BJ (cell line): ENCODE measurements at regions not wholly inside any gene's neighbourhood (a gene's known extent, or its start where the extent isn't known, plus 50 kb on each side); places are given as distances from the start of the nearest gene placed in this dataset.

Source experiments
- CTCF ChIA-PET: fragments of 350-600 bp; formaldehyde crosslinking; extraction: SDS; loops from one replicate; lab custom pipeline; 2021; ENCODE audit warnings: antibody characterized with exemption, inconsistent platforms; lab: Yijun Ruan, JAX
- POLR2A ChIA-PET: fragments of 300-600 bp; sonication (Branson Sonifier 250); formaldehyde crosslinking; extraction: SDS; loops from one replicate; lab custom pipeline; 2021; ENCODE audit warnings: antibody characterized with exemption; lab: Charles Lee
- DNase-seq: peaks from one replicate; pipeline ENCODE4 v3.0.0-alpha.2; 2011; ENCODE audit warnings: low read depth
- H3K27me3 ChIP-seq: 2 replicates; pipeline ENCODE4 v1.6.0; 2011; ENCODE audit warnings: low read length; ENCODE audit not compliant: control insufficient read depth, insufficient read depth
- H3K36me3 ChIP-seq: 2 replicates; pipeline ENCODE4 v1.5.1; 2011; ENCODE audit warnings: low read length; ENCODE audit not compliant: control insufficient read depth, insufficient read depth
- H3K4me3 ChIP-seq: 2 replicates; pipeline ENCODE4 v1.5.1; 2011; ENCODE audit warnings: low read depth, mild to moderate bottlenecking, control low read depth, low read length
- TF ChIP-seq, protein P1 (sequence below): IDR thresholded peaks from 2 replicates; pipeline ENCODE4 v1.5.1; 2011; ENCODE audit warnings: low read depth, mild to moderate bottlenecking, control low read depth, inconsistent platforms, low read length, moderate library complexity; ENCODE audit not compliant: insufficient read depth

DNA sequence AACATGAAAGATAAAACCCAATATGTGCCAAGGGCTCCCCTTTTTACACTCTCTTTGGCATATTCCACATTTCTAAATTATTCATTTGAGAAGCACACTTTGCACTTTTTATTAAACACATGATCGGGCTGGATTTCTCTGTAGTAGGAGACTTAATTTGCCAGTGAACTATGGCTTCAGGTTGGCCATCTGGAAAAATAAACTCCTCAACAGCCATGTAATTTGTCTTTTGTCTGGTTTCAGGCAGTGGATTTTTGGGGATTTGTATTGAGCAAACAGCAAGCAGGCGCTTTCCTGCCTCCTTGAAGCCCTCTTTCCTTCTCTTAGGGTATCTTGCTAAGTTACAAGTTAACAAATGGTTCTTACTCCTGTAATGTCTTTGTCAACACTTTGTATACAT lies 73.0 kb upstream of the DMRTA1 start:
- DNase-seq: no peak
- no peak overlapping the region for H3K4me3 ChIP-seq
- TF ChIP-seq, protein P1, sequence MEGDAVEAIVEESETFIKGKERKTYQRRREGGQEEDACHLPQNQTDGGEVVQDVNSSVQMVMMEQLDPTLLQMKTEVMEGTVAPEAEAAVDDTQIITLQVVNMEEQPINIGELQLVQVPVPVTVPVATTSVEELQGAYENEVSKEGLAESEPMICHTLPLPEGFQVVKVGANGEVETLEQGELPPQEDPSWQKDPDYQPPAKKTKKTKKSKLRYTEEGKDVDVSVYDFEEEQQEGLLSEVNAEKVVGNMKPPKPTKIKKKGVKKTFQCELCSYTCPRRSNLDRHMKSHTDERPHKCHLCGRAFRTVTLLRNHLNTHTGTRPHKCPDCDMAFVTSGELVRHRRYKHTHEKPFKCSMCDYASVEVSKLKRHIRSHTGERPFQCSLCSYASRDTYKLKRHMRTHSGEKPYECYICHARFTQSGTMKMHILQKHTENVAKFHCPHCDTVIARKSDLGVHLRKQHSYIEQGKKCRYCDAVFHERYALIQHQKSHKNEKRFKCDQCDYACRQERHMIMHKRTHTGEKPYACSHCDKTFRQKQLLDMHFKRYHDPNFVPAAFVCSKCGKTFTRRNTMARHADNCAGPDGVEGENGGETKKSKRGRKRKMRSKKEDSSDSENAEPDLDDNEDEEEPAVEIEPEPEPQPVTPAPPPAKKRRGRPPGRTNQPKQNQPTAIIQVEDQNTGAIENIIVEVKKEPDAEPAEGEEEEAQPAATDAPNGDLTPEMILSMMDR: no peak
- H3K36me3 ChIP-seq: no peaks in the 10 kb centered on the region
- no peaks in the 10 kb centered on the region for H3K27me3 ChIP-seq
- ChIA-PET CTCF (no interaction called here), POLR2A (no interaction called here)

DNA sequence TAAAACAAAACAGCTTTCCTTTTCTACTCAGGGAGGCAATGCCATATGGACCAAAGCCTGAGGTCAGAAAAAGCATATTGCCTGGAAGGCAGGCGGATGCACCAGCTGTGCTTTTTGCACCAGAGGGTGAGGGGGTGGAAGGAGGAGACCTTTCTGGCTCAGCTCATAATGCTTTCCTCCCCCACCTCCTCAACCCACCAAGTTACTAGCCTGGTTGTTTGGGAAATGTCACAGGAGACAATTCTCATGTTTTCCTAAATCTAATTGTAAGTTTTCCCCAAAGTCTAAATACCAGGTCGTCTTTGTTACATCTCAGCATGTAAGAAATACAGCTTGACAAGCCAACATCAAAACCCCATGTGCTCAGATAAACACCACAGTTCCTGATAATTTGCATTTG lies 72.6 kb upstream of the DMRTA1 start:
- H3K4me3 ChIP-seq: no peak overlapping the region
- TF ChIP-seq, protein P1: no peak
- H3K27me3 ChIP-seq: no peaks in the 10 kb centered on the region
- no peaks in the 10 kb centered on the region for H3K36me3 ChIP-seq
- ChIA-PET POLR2A (no interaction called here), CTCF (no interaction called here)
- no peak for DNase-seq

DNA sequence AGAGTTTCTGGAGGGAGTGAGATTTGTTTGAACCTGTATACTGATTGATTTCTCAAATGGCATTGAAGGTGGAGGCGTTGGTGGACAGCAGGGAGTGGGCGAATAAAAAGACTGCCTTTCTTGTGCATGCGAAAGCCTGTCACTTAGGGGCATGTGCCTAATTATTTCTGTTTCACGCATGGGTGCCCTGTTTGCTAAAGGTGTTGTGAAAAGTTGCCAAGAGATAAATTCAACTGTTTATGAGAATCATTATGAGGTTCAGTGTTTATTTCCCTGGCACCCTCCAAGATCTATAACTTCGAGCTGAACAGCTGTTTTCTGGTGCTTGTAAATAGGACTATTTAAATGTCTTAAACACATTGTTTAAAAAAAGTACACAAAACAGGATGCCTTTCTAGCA lies 67.4 kb upstream of the DMRTA1 start:
- POLR2A ChIA-PET: no interaction called here
- TF ChIP-seq, protein P1: no peak
- H3K36me3 ChIP-seq: no peaks in the 10 kb centered on the region
- no peak overlapping the region for H3K4me3 ChIP-seq
- CTCF ChIA-PET: no interaction called here
- DNase-seq: no peak
- no peaks in the 10 kb centered on the region for H3K27me3 ChIP-seq

DNA sequence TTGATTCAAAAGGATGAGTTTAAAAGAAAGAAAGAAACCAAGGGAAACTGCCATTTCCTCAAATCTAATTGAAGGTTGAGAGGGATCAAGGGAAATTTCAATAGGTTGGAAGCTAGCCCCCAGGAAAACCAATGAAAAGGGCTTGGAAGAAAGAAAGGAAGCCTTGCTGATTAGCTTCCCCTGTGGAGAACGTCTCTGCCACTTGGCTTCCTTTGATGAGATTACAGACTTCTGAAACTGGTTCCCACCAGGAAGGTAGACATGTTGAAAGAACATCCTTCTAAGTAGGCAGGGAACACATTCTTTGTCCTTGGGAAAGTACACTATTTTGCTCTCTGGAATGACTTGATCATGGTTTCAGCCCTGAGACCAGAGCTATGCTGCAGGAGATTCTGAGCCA lies 65.5 kb upstream of the DMRTA1 start:
- POLR2A ChIA-PET: no interaction called here
- Histone ChIP-seq H3K36me3 (no peaks in the 10 kb centered on the region), H3K27me3 (no peaks in the 10 kb centered on the region), H3K4me3 (no peak overlapping the region)
- CTCF ChIA-PET: interaction anchor here (1.3 kb wide), 1 partner anchor 137 kb away, joined by 3 read pairs; no protein-coding TSS in a partner anchor
- DNase-seq: no peak
- TF ChIP-seq, protein P1: no peak

DNA sequence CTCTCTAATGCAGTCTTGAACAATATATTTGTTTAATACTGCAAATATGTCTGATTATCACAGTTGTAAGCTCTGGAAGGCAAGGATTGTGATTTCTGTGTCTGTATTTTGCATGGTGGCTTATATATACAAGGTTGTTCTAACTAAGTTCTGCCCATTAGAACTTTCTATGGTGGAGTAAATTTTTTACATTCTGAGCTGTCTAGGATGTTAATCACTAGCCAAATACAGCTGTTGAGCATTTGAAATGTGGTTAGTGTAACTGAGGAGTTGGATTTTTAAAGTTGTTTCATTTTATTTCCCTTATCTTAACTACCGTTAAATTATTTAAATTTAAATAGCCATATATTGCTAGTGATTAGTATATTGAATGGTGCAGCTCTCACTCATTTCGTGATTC lies 64.3 kb upstream of the DMRTA1 start:
- CTCF ChIA-PET: no interaction called here
- H3K36me3 ChIP-seq: no peaks in the 10 kb centered on the region
- POLR2A ChIA-PET: no interaction called here
- H3K27me3 ChIP-seq: no peaks in the 10 kb centered on the region
- no peak for DNase-seq
- TF ChIP-seq, protein P1: no peak
- H3K4me3 ChIP-seq: no peak overlapping the region
